SK-N-SH (cell line): ENCODE measurements at regions not wholly inside any gene's neighbourhood (a gene's known extent, or its start where the extent isn't known, plus 50 kb on each side); places are given as distances from the start of the nearest gene placed in this dataset.

Source experiments
- CTCF ChIP-seq: fragments of 200-600 bp; sonication (generic); IDR thresholded peaks from 2 replicates; pipeline ENCODE4 v1.6.1; 2017; ENCODE audit warnings: antibody characterized with exemption, mild to moderate bottlenecking, moderate library complexity
- EZH2phosphoT487 ChIP-seq: fragments of 200-600 bp; sonication (generic); IDR thresholded peaks from 2 replicates; pipeline ENCODE4 v1.6.1; 2017; ENCODE audit warnings: low read depth, mixed run types, mild to moderate bottlenecking, antibody characterized with exemption, moderate library complexity, borderline replicate concordance
- IRF3 ChIP-seq: fragments of 150-350 bp; IDR thresholded peaks from 2 replicates; pipeline ENCODE4 v1.6.1; 2016; ENCODE audit warnings: mild to moderate bottlenecking, low read depth, low read length
- RCOR1 ChIP-seq: fragments of 150-350 bp; IDR thresholded peaks from 2 replicates; pipeline ENCODE4 v1.6.1; 2017; ENCODE audit warnings: antibody characterized with exemption, low read length
- REST ChIP-seq: IDR thresholded peaks from 2 replicates; pipeline ENCODE4 v1.6.1; 2012; ENCODE audit warnings: mild to moderate bottlenecking, low read depth, low read length, moderate library complexity
- RFX5 ChIP-seq: IDR thresholded peaks from 2 replicates; pipeline ENCODE4 v1.6.1; 2012; ENCODE audit warnings: mild to moderate bottlenecking, improper control_type of control experiment, low read length
- TCF12 ChIP-seq: IDR thresholded peaks from 2 replicates; pipeline ENCODE4 v1.4.0; 2012
- TEAD4 ChIP-seq: IDR thresholded peaks from 2 replicates; pipeline ENCODE4 v1.4.0; 2012; ENCODE audit warnings: mild to moderate bottlenecking, borderline replicate concordance; ENCODE audit not compliant: insufficient read depth

GRCh38 chr18:65239787-65240186 lies 511.0 kb upstream of the CDH7 start:
- no peak for TF ChIP-seq CTCF
- no peak for TF ChIP-seq RCOR1
- no peak for TF ChIP-seq RFX5
- TF ChIP-seq REST: no peak
- TF ChIP-seq TCF12: no peak
- no peak for TF ChIP-seq IRF3
- TF ChIP-seq EZH2phosphoT487: no peak
- no peak for TF ChIP-seq TEAD4
